ENCODE measurements at regions not wholly inside any gene's neighbourhood (a gene's known extent, or its start where the extent isn't known, plus 50 kb on each side); places are given as distances from the start of the nearest gene placed in this dataset.

- TF ChIP-seq CTCF (IDR thresholded peaks at IDR 0.05; ENCODE audit: low read depth, low read length, poor library complexity, severe bottlenecking) (no peak), EZH2phosphoT487 (IDR thresholded peaks at IDR 0.05; ENCODE audit: borderline replicate concordance, low read length) (no peak)
These were observed 198.7 kb downstream of the MEIS1 start for GRCh38 chr2:66633631-66634030.
